GM19395 (cell line): ENCODE measurements at regions not wholly inside any gene's neighbourhood (a gene's known extent, or its start where the extent isn't known, plus 50 kb on each side); places are given as distances from the start of the nearest gene placed in this dataset.

Experiments used
- ATAC-seq: cut with Tn5 transposase; IDR thresholded peaks from one replicate; pipeline ENCODE4 v1.9.1; 2021; ENCODE audit warnings: mild to moderate bottlenecking, moderate library complexity; ENCODE audit not compliant: unreplicated experiment

GRCh38 chr12:97404543-97404942 lies 58.1 kb upstream of the RMST start:
- peak; percentile 95 for ATAC-seq

GRCh38 chr12:97408363-97408762 lies 54.2 kb upstream of the RMST start:
- ATAC-seq: no peak

GRCh38 chr12:97411341-97411740 lies 51.3 kb upstream of the RMST start:
- ATAC-seq: no peak
